ENCODE measurements at regions not wholly inside any gene's neighbourhood (a gene's known extent, or its start where the extent isn't known, plus 50 kb on each side); places are given as distances from the start of the nearest gene placed in this dataset.

GRCh38 chr16:85980686-85981085 is 81.7 kb downstream of the IRF8 start:
- Histone ChIP-seq H3K27ac (replicated peaks) (no peak overlapping the region), H3K27me3 (ENCODE audit: insufficient read depth, poor library complexity, severe bottlenecking) (no peaks in the 10 kb centered on the region), H3K4me3 (replicated peaks; ENCODE audit: insufficient read depth, low read length) (no peak overlapping the region)
- DNase-seq (ENCODE audit: low read depth in 1 of 2, low spot score in 1 of 2), result no peak
- TF ChIP-seq CTCF (IDR thresholded peaks at IDR 0.05; ENCODE audit: insufficient read depth, low read length) (no peak), REST (IDR thresholded peaks at IDR 0.05; ENCODE audit: insufficient replicate concordance, low read depth) (no peak), GABPA (IDR thresholded peaks at IDR 0.05; ENCODE audit: low read depth) (no peak), POLR2AphosphoS5 (IDR thresholded peaks at IDR 0.05; ENCODE audit: low read depth) (no peak), SPI1 (IDR thresholded peaks at IDR 0.05; ENCODE audit: borderline replicate concordance, low read depth) (no peak)

- no peak for DNase-seq (ENCODE audit: low read depth in 1 of 2, low spot score in 1 of 2)
- no peaks in the 10 kb centered on the region for H3K27me3 ChIP-seq (ENCODE audit: insufficient read depth, poor library complexity, severe bottlenecking)
- TF ChIP-seq SPI1 (IDR thresholded peaks at IDR 0.05; ENCODE audit: borderline replicate concordance, low read depth) (no peak), POLR2AphosphoS5 (IDR thresholded peaks at IDR 0.05; ENCODE audit: low read depth) (no peak), REST (IDR thresholded peaks at IDR 0.05; ENCODE audit: insufficient replicate concordance, low read depth) (no peak), CTCF (IDR thresholded peaks at IDR 0.05; ENCODE audit: insufficient read depth, low read length) (no peak), GABPA (IDR thresholded peaks at IDR 0.05; ENCODE audit: low read depth) (no peak)
- peak overlapping the region; percentile 92 for H3K27ac ChIP-seq (replicated peaks)
- no peak overlapping the region for H3K4me3 ChIP-seq (replicated peaks; ENCODE audit: insufficient read depth, low read length)
Measured at GRCh38 chr16:85981826-85982562, 83.0 kb downstream of the IRF8 start.

GRCh38 chr16:85982563-85982939 is 83.6 kb downstream of the IRF8 start:
- peak; percentile 43; the same call in 1 of the 2 replicates for TF ChIP-seq POLR2AphosphoS5 (IDR thresholded peaks at IDR 0.05; ENCODE audit: low read depth)
- TF ChIP-seq SPI1 (IDR thresholded peaks at IDR 0.05; ENCODE audit: borderline replicate concordance, low read depth), result peak; percentile 62
- no peak for TF ChIP-seq GABPA (IDR thresholded peaks at IDR 0.05; ENCODE audit: low read depth)
- H3K27me3 ChIP-seq (ENCODE audit: insufficient read depth, poor library complexity, severe bottlenecking), result no peaks in the 10 kb centered on the region
- DNase-seq (ENCODE audit: low read depth in 1 of 2, low spot score in 1 of 2), result peak; percentile 69 to 82
- no peak overlapping the region for H3K4me3 ChIP-seq (replicated peaks; ENCODE audit: insufficient read depth, low read length)
- H3K27ac ChIP-seq (replicated peaks), result peak overlapping the region; percentile 92

GRCh38 chr16:85983064-85983463 is 84.1 kb downstream of the IRF8 start:
- Histone ChIP-seq H3K27ac (replicated peaks) (peak overlapping the region; percentile 92), H3K4me3 (replicated peaks; ENCODE audit: insufficient read depth, low read length) (no peak overlapping the region), H3K27me3 (ENCODE audit: insufficient read depth, poor library complexity, severe bottlenecking) (no peaks in the 10 kb centered on the region)
- DNase-seq (ENCODE audit: low read depth in 1 of 2, low spot score in 1 of 2), result no peak
- TF ChIP-seq REST (IDR thresholded peaks at IDR 0.05; ENCODE audit: insufficient replicate concordance, low read depth), result no peak
- no peak for TF ChIP-seq GABPA (IDR thresholded peaks at IDR 0.05; ENCODE audit: low read depth)
- TF ChIP-seq POLR2AphosphoS5 (IDR thresholded peaks at IDR 0.05; ENCODE audit: low read depth), result no peak
- no peak for TF ChIP-seq SPI1 (IDR thresholded peaks at IDR 0.05; ENCODE audit: borderline replicate concordance, low read depth)
- TF ChIP-seq CTCF (IDR thresholded peaks at IDR 0.05; ENCODE audit: insufficient read depth, low read length), result no peak

Data from HL-60 (cell line).